Left cardiac atrium (tissue), 4 donors: ENCODE measurements at regions not wholly inside any gene's neighbourhood (a gene's known extent, or its start where the extent isn't known, plus 50 kb on each side); places are given as distances from the start of the nearest gene placed in this dataset.
A peak's percentile ranks its signal among the peaks of the same experiment; 100 is the strongest.
"Not testable (repeated sequence)": the region's sequence is repeated elsewhere in the genome, so short reads cannot be mapped to it uniquely, and the experiment has no call there.

Source experiments
- ATAC-seq, 2 donors: fragments of 200-7000 bp; cut with Tn5 transposase; one replicate each; pipeline ENCODE4 v1.9.1; 2020; ENCODE audit warnings: mild to moderate bottlenecking in 2 of 2, moderate library complexity in 2 of 2
- DNase-seq: peaks from one replicate; pipeline ENCODE4 v3.0.0-alpha.2; 2020
- intact Hi-C, 2 donors: fragments of 100-400 bp; cut with DNase I; formaldehyde crosslinking; loops; one replicate each; pipeline versions ENCODE4 v1.14.1 to v1.15.1; 2022 to 2023
- donor health status: DM: no; HTN: yes; CAD: no.
- donor health status: DM: no; HTN: yes; CAD: no; lungs with severe emphysema.
- donor health status: DM: yes; HTN: yes; CAD: no.
- donor health status: Dilated cardiomyopathy.

GRCh38 chr4:79184476-79184875 lies 141.4 kb downstream of the NAA11 start:
- intact Hi-C loops: no loop called here
- no peak for ATAC-seq
- no peak for DNase-seq

DNA sequence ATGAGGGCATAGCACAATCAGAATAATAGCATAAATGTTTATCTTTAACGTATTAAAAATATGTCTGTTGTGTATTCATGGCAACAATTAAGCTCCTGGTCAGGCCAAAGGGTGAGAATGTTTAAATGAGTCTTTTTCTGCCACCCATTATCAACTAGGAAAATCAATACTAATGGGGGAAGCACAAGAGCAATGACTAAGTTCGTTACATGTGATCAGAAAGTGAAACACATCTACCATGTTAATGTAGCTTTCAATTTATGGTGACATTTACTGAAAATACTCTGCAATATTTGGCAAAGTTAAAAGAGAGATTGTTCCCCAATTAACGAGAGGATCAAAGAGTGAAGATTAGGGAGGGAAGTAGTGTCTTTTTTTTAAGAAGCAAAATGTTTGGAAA lies 143.7 kb downstream of the NAA11 start:
- intact Hi-C loops: no loop called here
- DNase-seq (no peak), ATAC-seq (no peak)

GRCh38 chr4:79181190-79181589 lies 144.7 kb downstream of the NAA11 start:
- ATAC-seq (no peak), DNase-seq (no peak)
- intact Hi-C loops: no loop called here

- intact Hi-C loops: no loop called here
- ATAC-seq (peak; percentile 70 to 84), DNase-seq (no peak)
Measured at GRCh38 chr4:79178760-79179159, 147.1 kb downstream of the NAA11 start.

DNA sequence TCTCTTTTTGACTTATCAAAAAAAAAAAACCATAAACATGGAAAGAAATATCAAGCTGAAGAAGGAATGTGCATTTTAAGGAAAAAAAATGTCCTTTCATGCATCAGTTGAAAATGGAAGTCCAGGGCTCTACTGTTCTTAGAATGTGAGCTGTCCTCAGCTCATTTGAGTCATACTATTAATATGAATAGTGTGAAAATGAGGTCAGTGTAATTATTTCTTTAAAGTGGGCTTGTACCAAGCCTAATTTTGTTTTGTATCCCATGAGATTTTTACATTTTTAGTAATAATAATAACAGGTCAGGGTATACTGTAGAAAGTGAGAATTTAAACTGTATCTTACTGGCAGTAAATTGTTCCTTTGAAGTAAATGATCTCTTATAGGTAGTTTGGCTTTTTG lies 148.5 kb downstream of the NAA11 start:
- DNase-seq: no peak
- ATAC-seq: no peak
- intact Hi-C loops: no loop called here

- no peak for DNase-seq
- ATAC-seq: no peak
- intact Hi-C loops: no loop called here
Measured at GRCh38 chr4:79176351-79176750, 149.5 kb downstream of the NAA11 start.

DNA sequence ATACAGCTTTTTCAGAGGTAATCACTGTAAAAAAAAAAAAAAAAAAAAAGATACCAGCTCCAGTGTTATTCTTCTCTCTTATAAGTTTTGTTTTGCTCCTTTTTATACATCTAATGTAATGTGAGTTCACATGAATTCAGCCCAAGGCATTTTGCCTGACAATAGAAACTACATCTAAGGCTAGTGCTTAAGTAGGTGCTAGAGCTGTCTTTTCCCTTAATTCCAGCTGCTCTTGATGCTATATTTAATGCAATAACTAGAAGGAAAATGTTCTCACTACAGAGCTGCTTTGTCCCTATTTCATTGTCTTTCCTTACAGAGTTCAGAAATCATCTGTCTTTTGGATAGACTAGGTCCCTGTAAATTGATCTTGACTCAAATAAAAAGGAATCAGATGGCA lies 150.1 kb downstream of the NAA11 start:
- ATAC-seq (no peak), DNase-seq (no peak)
- intact Hi-C loops: no loop called here

GRCh38 chr4:79174490-79175252 lies 151.2 kb downstream of the NAA11 start:
- DNase-seq: no peak
- intact Hi-C loops: no loop called here
- ATAC-seq: no peak

DNA sequence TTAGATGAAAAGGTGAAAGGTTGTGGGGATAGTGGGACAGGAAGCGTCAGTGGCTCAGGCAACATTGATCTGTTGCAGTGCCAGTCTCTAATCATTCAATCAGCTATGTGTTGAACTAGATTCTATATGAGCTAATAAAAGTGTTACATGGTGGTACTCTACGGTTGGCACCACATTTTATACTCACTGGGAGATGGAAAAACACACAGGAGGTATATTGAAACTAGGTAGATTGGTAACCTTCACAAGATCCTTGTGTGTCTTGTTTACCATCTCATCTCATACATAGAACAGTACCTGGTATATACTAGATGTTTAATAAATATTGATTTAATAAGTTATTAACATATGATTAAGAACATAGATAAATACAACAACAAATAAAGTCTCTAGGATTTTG lies 152.7 kb downstream of the NAA11 start:
- intact Hi-C loops: no loop called here
- DNase-seq (no peak), ATAC-seq (no peak)

- intact Hi-C loops: no loop called here
- DNase-seq (no peak), ATAC-seq (no peak)
Measured at GRCh38 chr4:79170077-79170476, 155.8 kb downstream of the NAA11 start.

- DNase-seq (no peak), ATAC-seq (no peak)
- intact Hi-C loops: no loop called here
Measured at GRCh38 chr4:79164907-79165610, 160.8 kb downstream of the NAA11 start.

DNA sequence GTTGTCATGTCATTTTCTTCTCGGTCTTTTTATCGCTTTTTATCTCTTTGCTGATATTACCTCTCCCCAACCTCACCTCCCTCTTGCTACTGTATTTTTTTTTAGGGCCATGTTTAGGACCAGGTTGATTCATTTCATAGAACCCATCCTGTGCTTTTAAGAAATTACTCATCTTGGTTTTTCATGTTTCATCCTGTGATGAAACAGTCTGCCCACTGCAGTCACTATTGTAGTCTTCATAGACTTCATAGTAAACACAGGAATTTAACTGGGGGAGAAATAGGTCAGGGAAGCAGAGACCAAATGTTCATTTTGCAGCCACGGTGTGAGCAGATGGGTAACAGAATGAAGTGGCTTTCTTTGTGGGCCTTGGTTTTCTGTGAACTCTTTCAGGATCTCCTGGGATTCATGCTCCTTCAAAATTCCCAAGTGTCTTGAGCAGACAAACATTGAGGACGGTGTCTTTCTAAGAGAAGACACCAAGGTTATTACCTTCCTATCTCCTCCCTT lies 161.8 kb downstream of the NAA11 start:
- ATAC-seq (no peak), DNase-seq (no peak)
- intact Hi-C loops: no loop called here

DNA sequence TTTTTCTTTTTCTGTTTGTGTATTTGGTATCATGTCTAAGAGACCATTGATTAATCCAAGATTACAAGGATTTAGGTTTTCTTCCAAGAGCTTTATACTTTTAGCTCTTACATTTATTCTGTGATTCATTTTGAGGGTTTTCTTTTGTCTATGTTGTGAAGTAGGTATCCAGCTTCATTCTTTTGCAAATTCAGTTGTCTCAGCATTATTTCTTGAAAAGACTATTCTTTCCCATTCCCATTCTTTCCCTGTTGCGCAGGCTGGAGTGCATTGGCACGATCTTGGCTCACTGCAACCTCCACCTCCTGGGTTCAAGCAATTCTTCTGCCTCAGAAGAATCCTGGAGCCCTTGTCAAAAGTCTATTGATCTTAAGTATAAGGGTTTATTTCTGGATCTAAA lies 164.9 kb downstream of the NAA11 start:
- ATAC-seq (no peak), DNase-seq (no peak)
- intact Hi-C loops: no loop called here

DNA sequence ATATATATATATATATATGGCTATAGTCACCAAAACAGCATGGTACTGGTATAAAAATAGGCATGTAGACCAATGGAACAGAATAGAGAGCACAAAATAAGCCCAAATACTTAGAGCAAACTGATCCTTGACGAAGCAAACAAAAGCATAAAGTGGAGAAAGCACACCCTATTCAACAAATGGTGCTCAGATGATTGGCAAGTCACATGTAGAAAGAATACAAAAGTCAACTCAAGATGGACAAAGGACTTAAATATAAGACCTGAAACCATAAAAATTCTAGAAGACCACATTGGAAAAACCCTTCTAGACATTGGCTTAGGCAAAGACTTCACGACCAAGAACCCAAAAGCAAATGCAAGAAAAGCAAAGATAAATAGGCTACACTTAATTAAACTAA lies 167.2 kb downstream of the NAA11 start:
- DNase-seq, intact Hi-C loops, ATAC-seq: not testable (repeated sequence)

GRCh38 chr4:79155336-79155735 lies 170.5 kb downstream of the NAA11 start:
- DNase-seq (no peak), ATAC-seq (no peak)
- intact Hi-C loops: no loop called here

DNA sequence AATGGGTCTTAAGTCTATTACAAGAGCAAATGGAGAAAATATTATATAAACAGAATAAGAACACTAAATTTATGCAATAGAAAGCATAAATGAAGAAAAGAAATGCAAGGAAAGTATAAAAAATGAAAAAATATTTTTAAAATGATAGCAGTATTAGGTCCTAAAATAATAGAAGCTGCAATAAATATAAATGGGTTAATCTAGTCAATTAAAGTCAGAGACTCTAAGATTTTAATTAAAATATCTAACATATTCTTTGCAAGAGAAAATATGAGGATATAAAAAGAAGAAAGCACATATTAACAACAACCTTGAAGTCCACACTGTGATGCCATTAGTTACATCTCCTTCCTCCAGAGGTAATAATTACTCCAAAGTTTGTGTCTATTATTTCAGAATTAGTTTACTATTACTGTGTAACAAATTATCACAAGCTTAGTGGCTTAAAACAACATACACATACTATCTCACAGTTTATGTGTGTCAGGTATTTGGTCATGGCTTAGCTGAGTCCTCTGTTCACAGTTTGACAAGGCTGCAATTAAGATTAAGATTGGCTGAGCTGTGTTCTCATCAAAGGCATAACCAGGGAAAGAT lies 174.9 kb downstream of the NAA11 start:
- intact Hi-C loops: no loop called here
- no peak for DNase-seq
- ATAC-seq: no peak

- ATAC-seq: no peak
- intact Hi-C loops: no loop called here
- no peak for DNase-seq
Measured at GRCh38 chr4:79148369-79148768, 177.5 kb downstream of the NAA11 start.

DNA sequence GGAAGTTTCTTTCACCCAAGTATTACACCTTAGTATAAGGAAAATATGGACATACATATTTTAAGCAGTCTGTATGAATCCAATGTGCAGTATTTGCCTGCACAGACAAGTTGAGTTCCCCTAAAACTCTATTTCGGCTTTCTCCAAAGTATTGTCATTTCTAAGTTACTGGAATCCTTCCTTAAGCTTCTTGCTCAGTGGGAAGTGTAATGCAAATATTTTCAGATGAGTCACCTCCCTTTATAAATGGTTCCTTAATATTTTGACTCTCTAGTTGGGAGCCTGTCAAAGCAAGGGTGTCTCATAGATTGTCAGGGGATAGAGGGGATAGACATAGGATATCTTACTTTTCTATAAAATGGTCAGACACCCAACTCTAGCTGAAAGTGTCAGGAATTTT lies 178.6 kb downstream of the NAA11 start:
- ATAC-seq (no peak), DNase-seq (no peak)
- intact Hi-C loops: no loop called here

GRCh38 chr4:79141530-79141929 lies 184.3 kb downstream of the NAA11 start:
- DNase-seq: no peak
- no peak for ATAC-seq
- intact Hi-C loops: no loop called here

- ATAC-seq (no peak), DNase-seq (no peak)
- intact Hi-C loops: no loop called here
Measured at GRCh38 chr4:79134767-79135166, 191.1 kb downstream of the NAA11 start.

- ATAC-seq (no peak), DNase-seq (no peak)
- intact Hi-C loops: no loop called here
Measured at GRCh38 chr4:79132826-79133225, 193.0 kb downstream of the NAA11 start.
